Activated T-helper 1 cell treated with anti-CD3 and anti-CD28 coated beads, Interleukin-12 subunit alpha, Interleukin-12 subunit beta, Interleukin-2, Interleukin-4 antibody, amounts not matched to agents 30 ng/mL and 10 ng/mL and 1 ng/mL, durations not matched to agents 14 hours and 24 hours and 36 hours (primary cell): ENCODE measurements at regions not wholly inside any gene's neighbourhood (a gene's known extent, or its start where the extent isn't known, plus 50 kb on each side); places are given as distances from the start of the nearest gene placed in this dataset.
"Not testable (repeated sequence)": the region's sequence is repeated elsewhere in the genome, so short reads cannot be mapped to it uniquely, and the experiment has no call there.

Experiments used
- DNase-seq: peaks from one replicate; pipeline ENCODE4 v3.0.0; 2021; ENCODE audit warnings: low spot score
- H3K27ac Mint-ChIP-seq: one replicate; pipeline ENCODE4 v1.8.0; 2021; ENCODE audit warnings: mild to moderate bottlenecking, mixed read lengths
- H3K27me3 Mint-ChIP-seq: one replicate; pipeline ENCODE4 v1.8.0; 2022; ENCODE audit warnings: mild to moderate bottlenecking, moderate library complexity, mixed read lengths; ENCODE audit not compliant: insufficient read depth
- H3K36me3 Mint-ChIP-seq: one replicate; pipeline ENCODE4 v1.8.0; 2021; ENCODE audit warnings: low read depth, mixed read lengths
- H3K4me1 Mint-ChIP-seq: one replicate; pipeline ENCODE4 v1.8.0; 2021; ENCODE audit warnings: low read depth, mixed read lengths
- H3K4me3 Mint-ChIP-seq: one replicate; pipeline ENCODE4 v1.8.0; 2021; ENCODE audit warnings: mild to moderate bottlenecking, moderate library complexity, mixed read lengths
- H3K9me3 Mint-ChIP-seq: one replicate; pipeline ENCODE4 v1.8.0; 2021; ENCODE audit warnings: mixed read lengths
- intact Hi-C: fragments of 100-400 bp; cut with micrococcal nuclease; formaldehyde crosslinking; loops from one replicate; pipeline ENCODE4 v1.15.1; 2024

GRCh38 chr18:27311114-27311513 is 126.0 kb upstream of the CHST9 start:
- Mint-ChIP-seq H3K9me3 (peaks cover 6% of the 10 kb centered on the region), H3K4me1 (no peaks in the 10 kb centered on the region), H3K4me3 (no peak overlapping the region), H3K27ac (no peak overlapping the region), H3K36me3 (no peaks in the 10 kb centered on the region), H3K27me3 (no peaks in the 10 kb centered on the region)
- DNase-seq, result no peak
- intact Hi-C loops, result no loop called here

- Mint-ChIP-seq H3K4me1 (no peaks in the 10 kb centered on the region), H3K36me3 (no peaks in the 10 kb centered on the region), H3K27ac (no peak overlapping the region), H3K9me3 (no peaks in the 10 kb centered on the region), H3K27me3 (no peaks in the 10 kb centered on the region), H3K4me3 (no peak overlapping the region)
- intact Hi-C loops, result no loop called here
- no peak for DNase-seq
Observed at GRCh38 chr18:27301615-27302378, 116.7 kb upstream of the CHST9 start.

- H3K4me1 Mint-ChIP-seq, result no peaks in the 10 kb centered on the region
- DNase-seq, result no peak
- intact Hi-C loops, result no loop called here
- no peaks in the 10 kb centered on the region for H3K36me3 Mint-ChIP-seq
- no peaks in the 10 kb centered on the region for H3K27me3 Mint-ChIP-seq
- H3K4me3 Mint-ChIP-seq, result no peak overlapping the region
- no peaks in the 10 kb centered on the region for H3K9me3 Mint-ChIP-seq
- H3K27ac Mint-ChIP-seq, result no peak overlapping the region
Observed at GRCh38 chr18:27298214-27298804, 113.2 kb upstream of the CHST9 start.

- H3K27ac Mint-ChIP-seq, H3K4me1 Mint-ChIP-seq, H3K4me3 Mint-ChIP-seq, H3K9me3 Mint-ChIP-seq, H3K27me3 Mint-ChIP-seq, H3K36me3 Mint-ChIP-seq, intact Hi-C loops, DNase-seq: not testable (repeated sequence)
Observed at GRCh38 chr18:27285973-27286562, 101.0 kb upstream of the CHST9 start.

GRCh38 chr18:27278131-27278530 is 93.0 kb upstream of the CHST9 start:
- no peaks in the 10 kb centered on the region for H3K27me3 Mint-ChIP-seq
- no peaks in the 10 kb centered on the region for H3K4me1 Mint-ChIP-seq
- intact Hi-C loops, result no loop called here
- no peak overlapping the region for H3K4me3 Mint-ChIP-seq
- peaks cover 17% of the 10 kb centered on the region for H3K9me3 Mint-ChIP-seq
- DNase-seq, result no peak
- no peaks in the 10 kb centered on the region for H3K36me3 Mint-ChIP-seq
- no peak overlapping the region for H3K27ac Mint-ChIP-seq

- DNase-seq, result no peak
- no peaks in the 10 kb centered on the region for H3K27me3 Mint-ChIP-seq
- H3K36me3 Mint-ChIP-seq, result no peaks in the 10 kb centered on the region
- intact Hi-C loops, result no loop called here
- no peak overlapping the region for H3K27ac Mint-ChIP-seq
- peaks cover 17% of the 10 kb centered on the region for H3K9me3 Mint-ChIP-seq
- H3K4me3 Mint-ChIP-seq, result no peak overlapping the region
- H3K4me1 Mint-ChIP-seq, result no peaks in the 10 kb centered on the region
Observed at GRCh38 chr18:27277554-27277953, 92.4 kb upstream of the CHST9 start.

- H3K27me3 Mint-ChIP-seq, result no peaks in the 10 kb centered on the region
- no peaks in the 10 kb centered on the region for H3K36me3 Mint-ChIP-seq
Observed at GRCh38 chr18:27276886-27277285, 91.8 kb upstream of the CHST9 start.

GRCh38 chr18:27276479-27276878 is 91.4 kb upstream of the CHST9 start:
- no peak overlapping the region for H3K4me3 Mint-ChIP-seq
- H3K9me3 Mint-ChIP-seq, result peaks cover 20% of the 10 kb centered on the region
- H3K36me3 Mint-ChIP-seq, result no peaks in the 10 kb centered on the region
- no peaks in the 10 kb centered on the region for H3K27me3 Mint-ChIP-seq
- H3K4me1 Mint-ChIP-seq, result no peaks in the 10 kb centered on the region
- no peak overlapping the region for H3K27ac Mint-ChIP-seq
- DNase-seq, result no peak
- intact Hi-C loops, result no loop called here

More at GRCh38 chr18:27276886-27277285, 91.8 kb upstream of the CHST9 start:
- intact Hi-C loops, result no loop called here
- Mint-ChIP-seq H3K4me1 (no peaks in the 10 kb centered on the region), H3K27ac (no peak overlapping the region), H3K4me3 (no peak overlapping the region), H3K9me3 (peaks cover 17% of the 10 kb centered on the region)
- DNase-seq, result no peak

GRCh38 chr18:27274901-27275300 is 89.8 kb upstream of the CHST9 start:
- H3K4me1 Mint-ChIP-seq, result no peaks in the 10 kb centered on the region
- no peaks in the 10 kb centered on the region for H3K36me3 Mint-ChIP-seq
- intact Hi-C loops, result no loop called here
- H3K9me3 Mint-ChIP-seq, result peaks cover 22% of the 10 kb centered on the region
- DNase-seq, result no peak
- H3K4me3 Mint-ChIP-seq, result no peak overlapping the region
- no peak overlapping the region for H3K27ac Mint-ChIP-seq
- no peaks in the 10 kb centered on the region for H3K27me3 Mint-ChIP-seq

GRCh38 chr18:27270508-27270907 is 85.4 kb upstream of the CHST9 start:
- peaks cover 14% of the 10 kb centered on the region for H3K9me3 Mint-ChIP-seq
- DNase-seq, result no peak
- intact Hi-C loops, result no loop called here
- H3K36me3 Mint-ChIP-seq, result no peaks in the 10 kb centered on the region
- H3K27me3 Mint-ChIP-seq, result no peaks in the 10 kb centered on the region
- H3K4me1 Mint-ChIP-seq, result no peaks in the 10 kb centered on the region
- no peak overlapping the region for H3K4me3 Mint-ChIP-seq
- H3K27ac Mint-ChIP-seq, result no peak overlapping the region

- Mint-ChIP-seq H3K27ac (no peak overlapping the region), H3K27me3 (no peaks in the 10 kb centered on the region), H3K36me3 (no peaks in the 10 kb centered on the region), H3K4me3 (no peak overlapping the region), H3K4me1 (no peaks in the 10 kb centered on the region), H3K9me3 (peaks cover 11% of the 10 kb centered on the region)
- intact Hi-C loops, result no loop called here
- DNase-seq, result no peak
Observed at GRCh38 chr18:27263369-27263768, 78.3 kb upstream of the CHST9 start.

GRCh38 chr18:27261769-27262549 is 76.9 kb upstream of the CHST9 start:
- intact Hi-C loops, result no loop called here
- no peak overlapping the region for H3K4me3 Mint-ChIP-seq
- H3K27ac Mint-ChIP-seq, result no peak overlapping the region
- H3K27me3 Mint-ChIP-seq, result no peaks in the 10 kb centered on the region
- no peaks in the 10 kb centered on the region for H3K36me3 Mint-ChIP-seq
- no peaks in the 10 kb centered on the region for H3K4me1 Mint-ChIP-seq
- DNase-seq, result no peak
- H3K9me3 Mint-ChIP-seq, result peaks cover 5% of the 10 kb centered on the region

- Mint-ChIP-seq H3K4me3 (no peak overlapping the region), H3K36me3 (no peaks in the 10 kb centered on the region), H3K9me3 (peaks cover 7% of the 10 kb centered on the region), H3K4me1 (no peaks in the 10 kb centered on the region), H3K27ac (no peak overlapping the region), H3K27me3 (no peaks in the 10 kb centered on the region)
- no peak for DNase-seq
- intact Hi-C loops, result no loop called here
Observed at GRCh38 chr18:27253571-27253970, 68.5 kb upstream of the CHST9 start.
